GM21367 (cell line): ENCODE measurements at regions not wholly inside any gene's neighbourhood (a gene's known extent, or its start where the extent isn't known, plus 50 kb on each side); places are given as distances from the start of the nearest gene placed in this dataset.

Experiments used
- ATAC-seq: cut with Tn5 transposase; IDR thresholded peaks from one replicate; pipeline ENCODE4 v1.9.1; 2021; ENCODE audit not compliant: unreplicated experiment

DNA sequence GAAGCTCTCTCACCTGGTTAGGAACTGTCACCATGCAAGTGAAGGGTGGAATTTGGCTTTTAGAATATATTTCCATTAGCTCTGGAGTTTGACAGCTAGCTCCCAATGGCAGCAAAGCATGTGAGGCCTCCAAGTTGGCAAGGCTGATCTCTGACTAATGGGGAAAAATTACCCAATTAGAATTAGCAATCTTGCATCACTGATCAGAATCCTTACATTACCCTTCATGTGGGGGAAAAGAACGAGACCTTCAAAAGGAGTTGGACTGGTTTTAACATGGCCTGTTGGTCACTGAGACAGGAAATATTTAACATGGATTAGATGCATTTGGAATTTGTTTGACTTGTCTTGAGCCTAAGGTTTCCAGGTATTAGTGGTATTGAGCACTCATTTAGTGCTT lies 192.3 kb upstream of the GDNF start:
- ATAC-seq = no peak

DNA sequence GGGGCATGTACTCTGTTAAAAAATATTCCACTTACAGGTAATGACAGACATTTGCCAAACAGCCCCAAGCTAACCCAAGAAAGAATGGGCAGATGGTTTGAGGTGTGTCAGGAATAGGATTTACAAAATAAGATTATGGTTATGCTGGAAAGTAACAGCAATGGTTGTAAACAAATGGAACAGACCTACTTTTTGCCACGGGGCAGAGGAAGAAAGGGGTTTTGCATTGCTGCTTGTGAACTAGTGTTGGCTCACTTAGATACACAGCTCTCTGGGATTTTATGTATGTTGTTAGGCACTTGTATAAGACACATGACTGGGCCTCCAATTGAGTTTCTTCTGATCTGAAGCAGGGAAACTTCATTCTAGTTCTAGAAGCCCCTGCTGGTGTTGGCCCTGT lies 191.5 kb upstream of the GDNF start:
- no peak for ATAC-seq

DNA sequence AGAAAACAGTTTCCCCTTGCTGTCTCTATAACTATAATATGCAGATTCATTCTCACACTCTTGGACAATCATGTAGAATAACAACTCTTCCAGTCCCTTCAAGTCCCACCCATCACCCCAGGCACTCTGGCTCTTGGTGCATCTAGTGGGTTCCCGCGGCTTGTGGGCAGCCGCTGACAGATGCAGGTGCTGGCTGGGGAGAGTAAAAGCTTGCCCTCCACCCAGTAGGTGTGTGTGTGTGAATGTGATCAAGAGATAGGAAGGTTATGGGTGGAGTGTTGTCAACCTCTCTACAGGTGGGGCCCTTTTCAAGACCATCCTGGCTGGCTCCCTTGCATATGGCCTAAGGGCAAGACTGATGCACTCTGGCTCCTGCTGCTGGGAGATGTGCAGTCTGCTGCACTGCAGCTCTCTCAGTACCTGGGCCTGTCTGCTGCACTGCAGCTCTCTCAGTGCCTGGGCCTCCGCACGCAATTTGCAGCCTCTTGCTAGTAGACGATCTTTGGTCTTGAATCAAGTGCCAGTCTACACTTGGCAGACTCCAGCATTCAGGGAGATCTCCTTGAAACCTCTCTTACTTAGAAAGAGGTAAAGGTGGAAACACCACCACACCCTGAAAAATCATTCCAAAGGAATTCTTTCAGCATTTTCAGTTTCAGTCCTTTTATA lies 189.7 kb upstream of the GDNF start:
- no peak for ATAC-seq

DNA sequence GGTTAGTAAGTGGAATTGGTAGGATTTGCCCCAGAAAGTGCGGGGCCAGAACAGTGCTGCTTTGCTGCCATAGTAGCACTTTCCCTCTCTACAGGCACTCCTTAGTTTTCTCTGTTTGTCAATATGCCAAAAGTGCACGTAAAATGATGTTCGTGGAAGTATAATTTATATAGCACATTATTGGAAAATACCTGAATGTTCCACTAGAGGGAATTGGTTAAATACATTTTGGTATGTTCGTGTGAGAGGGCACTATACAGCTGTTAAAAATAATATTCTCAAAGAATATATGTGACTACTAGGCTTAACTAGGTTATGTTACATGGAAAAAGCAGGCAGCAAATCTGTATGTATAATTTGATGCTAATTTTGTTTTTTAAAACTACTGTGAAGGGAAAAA lies 184.0 kb upstream of the GDNF start:
- no peak for ATAC-seq

DNA sequence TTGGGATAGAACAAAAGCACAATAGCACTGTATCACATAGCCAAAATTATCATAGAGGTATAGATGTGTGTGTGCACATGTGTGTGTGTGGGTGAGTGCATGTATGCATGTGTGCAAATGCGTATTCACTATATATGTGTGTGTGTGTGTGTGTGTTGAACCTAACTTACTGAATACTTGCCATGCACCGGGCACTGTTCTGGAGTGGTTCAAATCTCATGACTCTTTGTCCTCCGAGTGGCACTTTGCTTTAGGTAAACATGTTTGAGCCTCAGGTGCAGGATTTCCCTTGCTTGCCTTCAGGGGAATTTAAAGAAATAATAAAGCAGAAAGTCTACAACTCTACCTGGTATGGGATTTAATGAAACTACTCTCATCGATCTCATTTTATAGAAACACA lies 183.5 kb upstream of the GDNF start:
- no peak for ATAC-seq

DNA sequence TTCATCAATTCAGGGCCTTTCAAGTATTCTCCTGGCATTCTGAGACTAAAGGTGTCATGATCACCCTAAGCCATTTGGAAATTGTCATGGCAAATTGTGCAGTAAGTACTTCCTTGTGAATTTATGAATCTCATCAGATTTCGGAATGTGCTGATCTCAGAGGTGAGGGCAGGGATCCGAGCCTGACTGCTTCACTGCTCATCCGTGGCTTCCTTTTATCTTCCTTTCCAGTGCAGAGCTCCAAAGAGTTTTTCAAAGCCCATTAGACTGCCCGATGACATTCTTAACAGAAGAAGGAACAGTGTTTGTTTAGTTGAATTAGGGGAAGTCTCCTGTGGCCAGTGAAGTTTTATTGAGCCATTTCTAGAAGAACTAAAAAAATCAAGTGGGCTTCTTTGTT lies 182.8 kb upstream of the GDNF start:
- no peak for ATAC-seq

DNA sequence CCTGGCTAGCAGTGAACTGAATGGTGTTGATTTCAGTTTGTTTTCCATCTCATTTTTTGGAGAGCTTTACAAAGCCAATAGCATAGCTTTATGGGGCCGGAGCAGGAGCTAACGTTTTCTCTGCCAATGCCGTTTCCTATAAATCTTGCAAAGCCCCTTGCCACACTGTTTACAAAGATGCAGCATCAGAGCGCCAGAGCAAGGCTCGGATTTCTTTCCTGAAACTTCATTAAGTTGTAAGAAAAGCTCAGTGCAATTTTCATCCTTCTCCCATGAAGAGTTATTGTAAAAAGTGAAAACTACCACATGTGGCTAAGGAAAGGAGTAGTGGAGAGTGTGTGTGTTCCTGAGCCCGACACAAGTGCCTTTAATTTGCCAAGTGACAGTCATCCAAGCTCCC lies 178.2 kb upstream of the GDNF start:
- no peak for ATAC-seq

DNA sequence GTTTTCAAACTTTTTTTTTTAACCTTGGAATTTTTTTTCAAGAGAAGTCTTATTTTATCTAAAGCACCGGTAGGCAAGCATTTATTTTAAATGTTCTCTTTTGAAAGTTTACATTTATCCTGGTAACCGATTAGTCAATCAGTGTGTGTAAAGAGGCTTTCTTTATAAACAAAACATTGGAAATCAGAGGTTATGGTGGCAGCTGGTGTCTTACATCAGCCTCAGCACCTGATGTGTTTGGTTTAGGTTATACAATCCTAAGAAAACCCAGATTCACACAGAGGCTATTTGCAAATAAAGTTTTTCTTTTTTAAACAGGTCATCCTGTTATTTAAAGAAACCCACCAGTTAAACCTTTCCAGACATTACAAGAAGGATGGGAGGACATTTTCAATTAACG lies 173.3 kb upstream of the GDNF start:
- ATAC-seq = no peak

DNA sequence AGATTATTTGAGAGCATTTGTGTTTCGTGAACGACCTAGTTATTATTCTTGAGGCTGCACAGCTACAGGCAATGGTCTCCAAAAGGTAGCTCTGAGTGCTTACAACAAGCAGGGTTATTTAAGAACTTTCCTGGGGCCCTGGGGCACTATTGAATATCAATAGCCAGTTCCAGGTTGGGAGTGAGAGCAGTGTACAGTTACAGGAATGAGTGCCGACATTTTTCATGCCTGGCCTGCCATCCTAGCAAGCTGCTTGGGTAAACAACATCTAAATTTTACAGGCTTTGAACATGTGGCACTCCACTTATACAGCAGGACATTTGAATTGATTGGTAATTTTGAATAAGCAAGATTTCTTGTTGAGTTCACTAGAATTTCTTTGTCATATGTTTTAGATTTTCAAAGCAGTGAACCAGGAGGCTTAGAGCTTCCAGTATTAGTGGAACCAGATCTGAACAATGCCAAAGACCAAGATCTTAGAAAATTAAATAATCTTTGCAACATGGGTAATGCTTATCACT lies 171.9 kb upstream of the GDNF start:
- no peak for ATAC-seq

DNA sequence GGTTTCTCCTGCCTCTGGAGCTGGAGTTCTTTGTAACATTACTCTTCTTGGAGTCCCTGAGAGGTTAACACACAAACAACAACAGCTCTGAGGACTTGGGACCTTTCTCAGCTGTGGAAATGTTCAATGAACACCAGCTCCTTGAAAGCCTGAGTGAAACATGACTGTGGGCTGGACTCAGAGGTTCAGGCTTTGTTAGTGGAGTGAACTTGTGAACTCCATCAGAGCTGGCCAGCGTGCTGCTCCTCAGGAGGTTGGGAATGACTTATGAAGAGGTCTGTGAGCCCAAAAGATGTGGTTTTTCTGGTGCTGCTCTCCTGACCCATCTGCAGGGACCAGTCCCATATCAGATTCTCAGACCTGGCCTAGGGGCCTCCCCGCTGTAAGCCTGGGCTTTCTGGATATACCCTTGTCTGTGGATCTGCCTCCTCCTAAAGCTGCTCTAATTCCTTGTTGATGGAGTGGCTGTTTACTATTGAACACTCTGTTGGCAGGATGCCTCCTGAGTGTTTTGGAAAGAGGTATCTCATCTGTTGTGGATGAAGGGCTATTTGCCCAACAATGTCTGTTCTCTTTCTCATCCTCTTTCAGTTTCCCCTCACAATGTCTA lies 170.0 kb upstream of the GDNF start:
- ATAC-seq = no peak

DNA sequence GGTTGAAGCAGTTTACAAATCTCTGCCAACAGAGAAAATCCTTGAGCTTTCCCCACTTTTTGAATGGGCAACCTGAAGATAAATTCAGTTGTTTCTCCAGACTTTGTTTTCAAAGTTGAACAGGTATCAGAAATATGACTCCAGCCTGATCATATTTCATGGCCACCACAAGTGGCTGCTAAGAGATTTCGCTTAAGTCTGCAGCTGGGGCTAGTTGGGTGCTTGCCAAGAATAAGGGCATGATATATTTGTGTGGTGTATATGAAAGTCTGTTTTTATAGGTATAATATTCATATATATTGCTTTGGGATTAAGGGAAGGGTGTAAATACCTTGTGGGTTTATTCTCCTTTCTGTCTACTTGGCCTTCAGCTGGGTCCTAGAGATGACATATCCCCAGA lies 168.4 kb upstream of the GDNF start:
- no peak for ATAC-seq

DNA sequence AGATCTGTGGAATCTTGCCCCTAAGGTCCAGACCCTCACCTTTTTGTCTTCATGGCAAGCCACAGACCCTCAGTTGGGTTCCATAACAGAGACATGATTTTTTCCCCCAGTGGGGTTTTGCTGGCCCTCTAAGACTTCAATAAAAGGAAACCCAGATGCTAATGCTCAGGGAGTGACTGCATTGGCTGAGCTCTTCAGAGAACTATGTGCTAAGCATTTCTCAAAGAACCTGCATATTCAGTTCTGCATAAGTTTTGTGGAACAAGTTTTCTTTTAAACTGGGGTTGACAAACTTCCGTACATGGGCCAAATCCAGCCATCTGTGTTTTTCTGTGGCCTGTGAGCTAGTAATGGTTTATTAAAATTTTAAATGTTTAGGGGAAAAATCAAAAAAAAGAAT lies 159.8 kb upstream of the GDNF start:
- no peak for ATAC-seq

DNA sequence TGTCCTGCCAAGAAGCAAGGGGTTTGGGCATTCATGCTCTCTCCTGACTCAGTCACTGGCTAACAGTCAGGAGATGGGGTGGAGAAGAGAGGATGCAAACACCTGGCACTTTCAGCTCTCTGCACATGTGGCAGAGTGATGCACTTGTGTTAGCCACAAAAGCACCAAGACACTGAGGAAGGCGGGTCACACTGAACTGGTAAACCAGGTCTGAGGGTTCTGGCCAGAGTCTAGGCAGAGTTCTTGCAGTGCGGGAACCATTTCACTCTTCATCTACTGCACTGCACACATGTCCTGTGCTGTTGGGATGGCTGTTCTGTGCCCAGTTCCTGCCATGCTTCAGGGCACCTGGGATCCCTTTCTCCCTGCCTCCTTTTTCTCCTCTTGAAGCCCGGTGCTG lies 157.1 kb upstream of the GDNF start:
- ATAC-seq = no peak

DNA sequence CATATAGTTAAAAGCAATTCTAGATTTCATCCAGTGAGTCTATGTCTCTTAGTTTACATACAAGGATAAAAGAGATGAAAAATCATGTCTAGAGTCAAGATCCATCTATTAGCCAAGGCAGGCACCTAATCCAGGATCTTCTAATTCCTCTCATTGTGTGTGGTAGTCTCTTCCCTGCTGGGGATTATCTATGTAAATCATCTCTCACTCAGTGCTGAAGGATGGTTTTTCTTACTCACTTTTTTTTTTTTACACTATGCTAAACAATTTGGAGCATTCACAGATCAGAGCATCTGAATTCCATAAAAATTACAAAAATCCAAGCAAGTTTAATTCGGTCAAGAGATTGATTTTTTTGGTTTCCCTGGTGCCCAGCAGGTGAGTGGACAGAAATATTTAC lies 154.9 kb upstream of the GDNF start:
- no peak for ATAC-seq

DNA sequence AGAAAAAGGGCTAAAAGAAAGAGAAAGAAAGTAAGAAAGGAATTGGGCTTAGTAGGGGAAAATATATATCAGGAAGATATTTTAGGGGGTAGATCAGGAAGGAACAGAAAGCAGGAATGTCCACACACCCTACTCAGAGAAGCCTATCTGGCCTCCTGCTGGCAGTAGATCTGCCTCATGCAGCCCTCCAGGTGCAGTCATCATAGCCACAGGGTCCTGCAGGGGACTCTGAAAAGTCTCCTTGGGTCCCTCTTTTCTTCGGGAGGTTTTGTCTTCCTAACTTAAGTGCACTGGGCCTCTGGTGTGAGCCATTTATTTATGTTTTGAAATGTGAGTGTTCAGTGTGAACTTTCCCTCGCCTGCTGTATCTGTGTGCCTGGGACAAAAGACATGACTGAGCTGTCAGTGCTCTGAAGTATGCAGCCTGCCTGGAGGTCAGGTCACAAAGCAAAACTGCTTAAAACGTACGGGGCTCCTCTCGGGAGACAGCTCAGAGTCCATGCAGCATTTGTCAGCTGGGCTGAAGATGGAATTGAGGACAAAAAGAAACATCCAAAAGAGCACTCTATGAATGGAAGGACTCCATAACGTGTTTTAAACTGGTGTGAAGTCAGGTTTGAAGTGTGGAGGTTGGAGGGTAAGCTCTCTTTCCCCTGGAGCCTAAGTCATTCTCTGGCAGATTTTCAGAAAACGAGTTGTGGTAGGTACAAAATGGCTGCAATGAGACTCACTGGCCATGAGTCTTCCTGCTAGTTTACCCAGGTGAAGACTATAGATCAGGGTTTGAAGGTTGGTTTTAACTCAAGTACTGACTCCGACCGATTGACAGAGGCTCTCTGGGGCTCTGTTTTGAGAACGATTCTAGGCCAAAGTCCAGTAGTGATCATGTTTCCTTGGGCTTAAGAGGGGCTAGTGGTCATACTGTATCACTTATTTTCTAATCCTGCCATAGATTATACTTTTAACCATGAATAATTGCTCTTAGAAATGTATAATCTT lies 151.8 kb upstream of the GDNF start:
- ATAC-seq = no peak

DNA sequence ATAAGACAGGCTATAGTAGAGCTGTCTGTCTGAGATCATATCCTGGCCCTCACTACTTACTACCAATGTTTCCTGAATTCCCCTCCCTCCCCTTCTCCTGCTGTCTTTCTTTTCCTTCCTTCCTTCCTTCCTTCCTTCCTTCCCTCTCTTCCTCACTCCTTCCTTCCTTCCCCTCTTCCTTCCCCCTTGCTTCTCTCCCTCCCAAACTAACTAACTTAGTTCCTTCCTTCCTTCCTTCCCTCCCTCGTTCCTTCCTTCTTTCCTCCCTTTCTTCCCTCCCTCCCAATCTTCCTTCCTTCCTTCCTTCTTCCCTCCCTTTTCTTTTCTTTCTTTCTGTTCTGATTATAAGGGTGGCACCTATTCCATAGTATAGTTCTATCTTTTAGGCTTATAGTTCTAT lies 150.0 kb upstream of the GDNF start:
- ATAC-seq = no peak

DNA sequence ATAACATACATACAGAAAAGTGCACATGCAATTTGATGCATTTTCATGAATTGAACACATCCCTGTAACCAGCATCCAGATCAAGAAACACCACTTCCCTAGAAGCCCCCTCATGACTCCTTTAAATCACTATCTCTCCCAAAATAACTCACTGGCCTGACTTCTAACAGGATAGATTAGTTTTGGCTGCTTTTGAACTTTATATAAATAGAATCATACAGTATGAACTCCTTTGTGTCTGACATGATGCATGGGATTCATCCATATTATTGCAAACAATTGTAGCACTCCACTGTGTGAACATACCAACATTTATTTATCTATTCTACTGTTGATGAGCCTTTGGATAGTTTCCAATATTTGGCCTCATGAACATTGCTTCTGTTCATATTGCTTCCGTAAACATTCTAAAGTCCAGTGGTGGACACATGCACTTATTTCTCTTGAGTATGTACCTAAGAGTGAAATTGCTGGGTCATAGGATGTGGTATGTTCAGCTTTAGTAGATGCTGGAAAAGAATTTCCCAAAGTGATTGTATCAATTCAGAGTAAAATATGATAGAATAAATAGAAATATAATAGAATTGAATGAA lies 148.7 kb upstream of the GDNF start:
- no peak for ATAC-seq

DNA sequence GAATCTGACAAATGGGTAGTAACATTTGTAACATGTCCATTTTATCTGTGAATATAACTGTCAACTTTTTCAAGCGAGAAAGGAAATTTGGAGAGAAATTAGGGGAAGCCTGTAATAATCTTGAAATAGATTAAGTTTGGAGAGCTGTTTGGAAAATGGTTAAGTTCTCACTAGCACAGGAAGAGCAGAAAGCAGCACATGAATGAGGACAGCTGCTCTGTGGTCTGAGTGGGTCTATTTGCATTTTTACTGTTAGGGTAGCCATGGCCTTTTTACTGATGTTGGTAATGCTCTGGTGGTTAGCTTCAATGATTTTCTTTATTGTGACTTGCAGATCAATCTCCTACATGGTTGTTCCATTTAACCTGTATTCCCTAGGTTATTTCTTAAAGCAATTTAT lies 144.5 kb upstream of the GDNF start:
- ATAC-seq = no peak

DNA sequence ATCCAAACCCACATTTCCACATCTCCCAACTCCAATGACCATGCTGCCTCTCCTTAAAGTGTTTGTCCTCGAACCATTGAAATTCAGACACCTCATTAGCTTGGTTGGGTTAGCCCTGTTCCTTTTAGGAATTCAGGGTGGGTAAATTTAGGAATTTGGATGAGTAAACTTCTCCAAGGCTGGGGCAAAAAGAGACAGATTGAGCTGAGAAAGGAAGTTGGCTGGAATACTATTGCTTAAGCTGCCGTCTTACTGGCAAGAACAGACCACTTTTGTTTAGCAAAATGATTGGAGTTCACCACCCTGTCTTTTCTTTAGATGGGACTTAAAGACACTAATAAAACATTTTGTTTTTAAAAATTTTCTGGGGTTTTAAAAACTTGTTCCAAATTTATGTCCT lies 143.6 kb upstream of the GDNF start:
- ATAC-seq = no peak

DNA sequence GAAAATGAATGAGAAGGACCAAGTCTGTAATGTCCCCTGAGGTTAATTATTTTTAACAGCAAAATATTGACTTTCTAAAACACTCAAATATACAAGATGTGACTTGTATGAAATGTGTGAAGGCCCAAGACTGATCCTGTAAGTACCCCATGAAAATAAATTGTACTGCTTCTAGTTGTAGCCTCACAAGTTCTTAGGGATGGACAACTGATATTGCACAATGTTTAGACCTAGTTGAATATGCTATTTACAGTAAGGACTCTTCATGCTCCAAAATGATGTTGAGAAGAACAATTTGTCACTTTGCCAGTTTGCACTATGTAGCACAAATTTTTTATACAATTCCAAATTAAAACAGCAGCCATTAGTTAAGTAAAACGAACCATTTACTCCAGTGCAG lies 139.7 kb upstream of the GDNF start:
- no peak for ATAC-seq

DNA sequence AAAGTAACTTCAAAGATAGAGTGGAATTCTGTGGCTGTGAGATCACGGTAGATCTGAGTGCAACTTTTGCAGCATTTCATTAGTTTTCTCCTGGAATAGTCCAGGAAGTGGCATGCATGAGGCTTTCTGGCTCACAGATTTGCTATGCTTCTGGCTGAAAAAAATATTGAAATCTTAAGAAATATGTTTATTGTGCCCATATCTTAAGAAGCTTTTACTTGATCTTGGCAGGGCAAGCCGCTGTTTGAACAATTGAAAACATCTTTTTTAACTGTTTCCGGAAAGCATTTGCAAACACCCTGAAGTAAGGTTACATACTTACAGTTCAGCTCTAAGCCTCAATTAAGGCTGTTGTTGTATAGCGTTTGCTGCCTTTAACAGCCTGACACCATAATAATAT lies 135.7 kb upstream of the GDNF start:
- no peak for ATAC-seq
